A673 (cell line): ENCODE measurements at regions not wholly inside any gene's neighbourhood (a gene's known extent, or its start where the extent isn't known, plus 50 kb on each side); places are given as distances from the start of the nearest gene placed in this dataset.

Experiments
- BruUV-seq: library from RNA; stranded (reverse); fragments of 400-500 nt; replicated peaks from 2 replicates; lab custom pipeline; 2021; lab: Mats Ljungman, UMichigan
- CTCF ChIA-PET: fragments of 300-600 bp; sonication (Branson Sonifier 250); formaldehyde crosslinking; loops from one replicate; lab custom pipeline; 2022; ENCODE audit warnings: antibody characterized with exemption; lab: Charles Lee
- POLR2A ChIA-PET: fragments of 300-600 bp; sonication (Branson Sonifier 250); formaldehyde crosslinking; loops from one replicate; lab custom pipeline; 2022; ENCODE audit warnings: antibody characterized with exemption; ENCODE audit not compliant: low non-redundant PET; lab: Charles Lee
- DNase-seq: peaks from one replicate; pipeline ENCODE4 v3.0.0-alpha.2; 2015; ENCODE audit warnings: low spot score
- H3K27ac ChIP-seq: fragments of 200-600 bp; sonication (generic); 2 replicates; pipeline ENCODE4 v1.5.1; 2016; ENCODE audit warnings: mixed run types, low read depth, mild to moderate bottlenecking, mixed read lengths, antibody characterized with exemption, low read length; ENCODE audit not compliant: poor library complexity, severe bottlenecking
- H3K27me3 ChIP-seq: fragments of 200-600 bp; sonication (generic); replicated peaks from 2 replicates; pipeline ENCODE4 v1.6.1; 2017; ENCODE audit warnings: mixed run types, low read depth, mild to moderate bottlenecking, mixed read lengths, antibody characterized with exemption, low read length; ENCODE audit not compliant: insufficient read depth, poor library complexity
- H3K36me3 ChIP-seq: fragments of 200-600 bp; sonication (generic); 2 replicates; pipeline ENCODE4 v1.6.1; 2016; ENCODE audit warnings: mixed run types, mild to moderate bottlenecking, mixed read lengths, antibody characterized with exemption, low read length; ENCODE audit not compliant: insufficient read depth, poor library complexity, severe bottlenecking
- H3K4me1 ChIP-seq: fragments of 200-600 bp; sonication (generic); 2 replicates; pipeline ENCODE4 v1.6.1; 2017; ENCODE audit warnings: mixed run types, mild to moderate bottlenecking, mixed read lengths, antibody characterized with exemption, low read length; ENCODE audit not compliant: insufficient read depth, poor library complexity, severe bottlenecking
- H3K4me3 ChIP-seq: fragments of 200-600 bp; sonication (generic); 2 replicates; pipeline ENCODE4 v1.5.1; 2016; ENCODE audit warnings: low read depth, mixed run types, mild to moderate bottlenecking, mixed read lengths, low read length; ENCODE audit not compliant: poor library complexity, severe bottlenecking
- H3K9me3 ChIP-seq: fragments of 200-600 bp; sonication (generic); 2 replicates; pipeline ENCODE4 v1.6.1; 2016; ENCODE audit warnings: mixed run types, low read depth, mild to moderate bottlenecking, mixed read lengths, antibody characterized with exemption, low read length; ENCODE audit not compliant: poor library complexity, severe bottlenecking
- EZH2 ChIP-seq: fragments of 200-600 bp; sonication (generic); IDR thresholded peaks from 2 replicates; pipeline ENCODE4 v1.6.1; 2017; ENCODE audit warnings: borderline replicate concordance, low read depth, mild to moderate bottlenecking, mixed read lengths, antibody characterized with exemption, low read length; ENCODE audit not compliant: poor library complexity, severe bottlenecking
- intact Hi-C: fragments of 100-400 bp; cut with micrococcal nuclease; formaldehyde crosslinking; loops from one replicate; pipeline ENCODE4 v1.10.0; 2022; ENCODE audit not compliant: unreplicated experiment
- TF ChIP-seq, protein P1 (sequence below): fragments of 300-800, 200-600 bp; sonication (generic); conservative IDR thresholded peaks from 2 replicates; pipeline ENCODE4 v1.5.1; 2017; ENCODE audit warnings: low read depth, mild to moderate bottlenecking, antibody characterized with exemption, low read length, moderate library complexity, mixed read lengths

DNA sequence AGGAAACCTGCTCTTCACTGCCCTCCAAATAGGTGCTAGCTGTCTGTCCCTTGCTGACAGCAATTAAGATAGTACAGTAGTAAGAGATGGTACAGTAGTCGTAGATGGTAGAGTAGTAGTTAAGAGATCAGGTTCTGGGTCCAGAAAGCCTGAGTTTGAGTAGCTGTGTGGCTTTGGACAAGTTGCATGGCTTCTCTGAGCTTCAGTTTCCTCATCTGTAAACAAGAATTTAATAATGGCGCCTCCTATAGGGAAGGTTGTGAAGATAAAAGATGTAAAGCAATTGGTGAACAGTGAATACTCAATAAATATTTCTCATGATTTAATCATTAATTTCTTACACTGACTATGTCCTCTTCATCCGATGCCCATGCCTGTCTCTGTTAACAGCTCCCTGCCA is 86.9 kb upstream of the BCL6 start:
- ChIA-PET CTCF (no interaction called here), POLR2A (no interaction called here)
- Histone ChIP-seq H3K9me3 (no peaks in the 10 kb centered on the region), H3K4me3 (no peak overlapping the region), H3K36me3 (no peaks in the 10 kb centered on the region), H3K4me1 (no peaks in the 10 kb centered on the region), H3K27me3 (no peaks in the 10 kb centered on the region), H3K27ac (no peak overlapping the region)
- BruUV-seq, result no TSS peak
- TF ChIP-seq, protein P1, sequence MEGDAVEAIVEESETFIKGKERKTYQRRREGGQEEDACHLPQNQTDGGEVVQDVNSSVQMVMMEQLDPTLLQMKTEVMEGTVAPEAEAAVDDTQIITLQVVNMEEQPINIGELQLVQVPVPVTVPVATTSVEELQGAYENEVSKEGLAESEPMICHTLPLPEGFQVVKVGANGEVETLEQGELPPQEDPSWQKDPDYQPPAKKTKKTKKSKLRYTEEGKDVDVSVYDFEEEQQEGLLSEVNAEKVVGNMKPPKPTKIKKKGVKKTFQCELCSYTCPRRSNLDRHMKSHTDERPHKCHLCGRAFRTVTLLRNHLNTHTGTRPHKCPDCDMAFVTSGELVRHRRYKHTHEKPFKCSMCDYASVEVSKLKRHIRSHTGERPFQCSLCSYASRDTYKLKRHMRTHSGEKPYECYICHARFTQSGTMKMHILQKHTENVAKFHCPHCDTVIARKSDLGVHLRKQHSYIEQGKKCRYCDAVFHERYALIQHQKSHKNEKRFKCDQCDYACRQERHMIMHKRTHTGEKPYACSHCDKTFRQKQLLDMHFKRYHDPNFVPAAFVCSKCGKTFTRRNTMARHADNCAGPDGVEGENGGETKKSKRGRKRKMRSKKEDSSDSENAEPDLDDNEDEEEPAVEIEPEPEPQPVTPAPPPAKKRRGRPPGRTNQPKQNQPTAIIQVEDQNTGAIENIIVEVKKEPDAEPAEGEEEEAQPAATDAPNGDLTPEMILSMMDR, result 0 out of 2 replicates have a peak, but pooled peaks have one; percentile 20
- TF ChIP-seq EZH2, result no peak
- intact Hi-C loops, result no loop called here
- DNase-seq, result no peak

DNA sequence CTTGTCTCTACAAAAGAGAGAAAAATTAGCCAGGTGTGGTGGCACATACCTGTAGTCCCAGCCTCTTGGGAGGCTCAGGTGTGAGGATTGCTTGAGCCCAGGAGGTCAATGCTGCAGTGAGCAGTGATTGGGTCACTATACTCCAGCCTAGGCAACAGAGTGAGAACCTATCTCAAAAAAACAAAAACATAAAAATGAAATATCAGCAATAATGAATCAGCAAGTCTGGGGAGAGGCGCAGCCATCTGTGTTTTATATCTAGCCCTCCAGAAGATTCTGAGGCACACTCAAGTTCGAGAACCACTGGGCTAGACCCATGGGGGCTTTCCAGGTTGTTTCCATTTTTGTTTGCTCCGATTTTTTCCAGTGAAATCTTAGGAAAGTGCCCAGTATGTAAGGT is 88.1 kb upstream of the BCL6 start:
- CTCF ChIA-PET, result no interaction called here
- BruUV-seq, result no TSS peak
- Histone ChIP-seq H3K36me3 (no peaks in the 10 kb centered on the region), H3K27me3 (no peaks in the 10 kb centered on the region), H3K4me1 (no peaks in the 10 kb centered on the region), H3K27ac (no peak overlapping the region), H3K9me3 (no peaks in the 10 kb centered on the region), H3K4me3 (no peak overlapping the region)
- intact Hi-C loops, result no loop called here
- POLR2A ChIA-PET, result no interaction called here
- TF ChIP-seq, protein P1, result no peak
- TF ChIP-seq EZH2, result no peak
- no peak for DNase-seq

- DNase-seq, result no peak
These were observed 88.7 kb upstream of the BCL6 start for GRCh38 chr3:187833799-187834578.

More at GRCh38 chr3:187833799-187834578, 88.7 kb upstream of the BCL6 start:
- CTCF ChIA-PET, result no interaction called here
- Histone ChIP-seq H3K36me3 (no peaks in the 10 kb centered on the region), H3K27ac (no peak overlapping the region), H3K27me3 (no peaks in the 10 kb centered on the region), H3K4me3 (no peak overlapping the region), H3K9me3 (no peaks in the 10 kb centered on the region), H3K4me1 (no peaks in the 10 kb centered on the region)
- POLR2A ChIA-PET, result no interaction called here
- BruUV-seq, result no TSS peak
- intact Hi-C loops, result no loop called here
- TF ChIP-seq, protein P1, result no peak
- TF ChIP-seq EZH2, result no peak
